ENCODE measurements at regions not wholly inside any gene's neighbourhood (a gene's known extent, or its start where the extent isn't known, plus 50 kb on each side); places are given as distances from the start of the nearest gene placed in this dataset.

- Mint-ChIP-seq H3K9me3 (no peaks in the 10 kb centered on the region), H3K27ac (no peak overlapping the region), H3K4me3 (no peak overlapping the region), H3K36me3 (no peaks in the 10 kb centered on the region), H3K4me1 (peaks cover 5% of the 10 kb centered on the region)
- DNase-seq (ENCODE audit: low spot score in 2 of 2) (no peak), ATAC-seq (no peak)
Observed at GRCh38 chr20:40763646-40764295, 74.7 kb upstream of the MAFB start.

GRCh38 chr20:40765814-40766480, 76.9 kb upstream of the MAFB start:
- no peak for DNase-seq (ENCODE audit: low spot score in 2 of 2)
- H3K27ac Mint-ChIP-seq = no peak overlapping the region
- ATAC-seq = no peak

GRCh38 chr20:40766790-40767614, 78.0 kb upstream of the MAFB start:
- ATAC-seq (no peak), DNase-seq (ENCODE audit: low spot score in 2 of 2) (no peak)
- Mint-ChIP-seq H3K4me3 (no peak overlapping the region), H3K9me3 (no peaks in the 10 kb centered on the region), H3K27ac (no peak overlapping the region), H3K4me1 (no peaks in the 10 kb centered on the region), H3K36me3 (no peaks in the 10 kb centered on the region)

More at GRCh38 chr20:40765814-40766480, 76.9 kb upstream of the MAFB start:
- Mint-ChIP-seq H3K9me3 (no peaks in the 10 kb centered on the region), H3K4me3 (no peak overlapping the region), H3K4me1 (no peaks in the 10 kb centered on the region), H3K36me3 (no peaks in the 10 kb centered on the region)

DNA sequence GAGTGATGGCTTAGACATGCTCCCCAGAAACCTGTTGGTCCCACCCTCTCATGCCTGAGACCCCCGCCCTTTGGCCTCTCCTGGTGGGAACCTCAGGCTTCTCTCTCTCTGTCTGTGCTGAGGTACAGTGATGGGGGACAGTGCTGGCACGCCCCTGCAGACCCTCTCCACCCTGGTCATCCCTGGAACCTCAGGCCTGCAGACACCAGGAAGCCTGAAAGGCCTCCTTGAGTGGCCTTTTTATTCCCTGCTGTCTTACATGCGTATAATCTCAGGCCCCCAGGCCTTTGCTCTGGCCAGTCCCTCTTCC, 78.5 kb upstream of the MAFB start:
- no peak overlapping the region for H3K4me3 Mint-ChIP-seq
- H3K36me3 Mint-ChIP-seq = no peaks in the 10 kb centered on the region
- no peak overlapping the region for H3K27ac Mint-ChIP-seq
- H3K9me3 Mint-ChIP-seq = no peaks in the 10 kb centered on the region
- no peaks in the 10 kb centered on the region for H3K4me1 Mint-ChIP-seq
- DNase-seq (ENCODE audit: low spot score in 2 of 2) (no peak), ATAC-seq (no peak)

DNA sequence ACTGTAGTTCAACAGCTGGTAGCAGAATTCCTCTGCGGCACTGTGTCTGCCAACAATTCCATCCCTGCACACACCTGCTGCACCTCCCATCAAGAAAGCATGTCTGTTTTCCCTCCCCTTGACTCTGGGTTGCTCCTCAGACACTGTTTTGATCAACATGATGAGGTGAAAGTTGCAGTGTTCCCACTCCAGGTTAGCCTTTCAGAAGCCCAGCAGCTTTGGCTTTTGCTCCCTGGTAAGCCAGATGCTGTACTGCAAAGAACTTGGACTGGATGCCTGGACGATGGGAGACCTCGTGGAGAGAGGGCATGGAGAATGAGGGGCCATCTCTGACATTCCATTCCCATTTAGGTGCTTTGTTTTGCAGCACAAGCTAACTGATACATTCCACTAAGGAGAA, 79.1 kb upstream of the MAFB start:
- no peaks in the 10 kb centered on the region for H3K9me3 Mint-ChIP-seq
- no peak for ATAC-seq
- H3K4me3 Mint-ChIP-seq = no peak overlapping the region
- no peak for DNase-seq (ENCODE audit: low spot score in 2 of 2)
- H3K4me1 Mint-ChIP-seq = no peaks in the 10 kb centered on the region
- no peaks in the 10 kb centered on the region for H3K36me3 Mint-ChIP-seq
- no peak overlapping the region for H3K27ac Mint-ChIP-seq

GRCh38 chr20:40769677-40770285, 80.7 kb upstream of the MAFB start:
- H3K36me3 Mint-ChIP-seq = no peaks in the 10 kb centered on the region
- DNase-seq (ENCODE audit: low spot score in 2 of 2) = no peak
- H3K4me1 Mint-ChIP-seq = peaks cover 7% of the 10 kb centered on the region
- ATAC-seq = no peak
- H3K9me3 Mint-ChIP-seq = no peaks in the 10 kb centered on the region
- H3K4me3 Mint-ChIP-seq = no peak overlapping the region
- H3K27ac Mint-ChIP-seq = no peak overlapping the region

DNA sequence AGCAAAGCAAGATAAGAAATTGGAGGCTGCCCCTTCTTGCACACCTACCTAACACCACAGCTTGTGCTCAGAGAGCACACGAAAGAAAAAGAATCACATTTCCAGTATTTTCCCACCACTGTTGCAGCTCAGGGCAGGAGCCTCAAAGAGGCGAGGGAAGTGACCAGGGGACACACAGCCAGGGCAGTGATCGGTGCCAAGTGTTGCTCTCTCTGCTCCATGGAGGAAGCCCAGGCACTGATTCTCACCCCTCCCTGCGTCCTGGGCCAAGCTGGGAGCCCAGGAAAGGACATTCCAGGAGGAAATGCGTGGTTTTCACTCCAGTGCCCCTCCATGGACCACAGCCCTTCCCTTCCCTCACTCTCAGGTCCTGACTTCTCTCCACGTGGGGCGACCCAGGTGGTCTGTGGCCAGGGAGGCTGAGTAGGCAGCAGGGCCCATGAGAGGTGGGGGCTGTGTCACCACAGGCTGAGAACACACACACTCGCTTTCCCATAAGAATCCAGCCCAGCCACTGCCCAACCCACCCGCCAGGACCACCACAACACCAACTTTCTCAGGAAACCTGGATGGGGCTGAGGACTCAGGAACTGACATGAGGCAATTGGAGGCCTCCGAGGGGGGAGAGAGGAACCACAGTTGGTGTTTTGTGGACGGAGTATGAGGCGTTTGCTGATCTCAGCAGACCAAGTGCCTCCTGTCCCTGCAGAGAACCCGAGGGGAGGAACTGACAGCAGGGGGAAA, 81.7 kb upstream of the MAFB start:
- no peak for ATAC-seq
- DNase-seq (ENCODE audit: low spot score in 2 of 2) = no peak
- Mint-ChIP-seq H3K4me1 (peaks cover 7% of the 10 kb centered on the region), H3K4me3 (no peak overlapping the region), H3K36me3 (no peaks in the 10 kb centered on the region), H3K9me3 (no peaks in the 10 kb centered on the region), H3K27ac (no peak overlapping the region)

DNA sequence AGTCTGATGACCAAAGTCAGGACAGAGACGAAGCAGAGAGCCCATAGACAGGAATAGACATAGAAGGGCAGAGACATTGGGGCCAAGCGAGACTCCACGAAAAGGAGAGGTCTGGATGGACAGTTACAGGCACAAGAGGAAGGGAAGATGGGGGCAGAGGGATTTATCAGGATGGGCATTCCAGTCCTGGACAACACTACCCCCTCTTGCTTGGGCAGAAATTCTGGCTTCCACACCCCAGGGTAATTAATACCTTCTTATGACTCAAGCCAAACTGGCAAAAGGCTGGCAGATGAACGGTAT, 82.2 kb upstream of the MAFB start:
- Mint-ChIP-seq H3K4me3 (no peak overlapping the region), H3K36me3 (no peaks in the 10 kb centered on the region), H3K27ac (no peak overlapping the region), H3K4me1 (peaks cover 7% of the 10 kb centered on the region), H3K9me3 (no peaks in the 10 kb centered on the region)
- DNase-seq (ENCODE audit: low spot score in 2 of 2) = no peak
- ATAC-seq = no peak

DNA sequence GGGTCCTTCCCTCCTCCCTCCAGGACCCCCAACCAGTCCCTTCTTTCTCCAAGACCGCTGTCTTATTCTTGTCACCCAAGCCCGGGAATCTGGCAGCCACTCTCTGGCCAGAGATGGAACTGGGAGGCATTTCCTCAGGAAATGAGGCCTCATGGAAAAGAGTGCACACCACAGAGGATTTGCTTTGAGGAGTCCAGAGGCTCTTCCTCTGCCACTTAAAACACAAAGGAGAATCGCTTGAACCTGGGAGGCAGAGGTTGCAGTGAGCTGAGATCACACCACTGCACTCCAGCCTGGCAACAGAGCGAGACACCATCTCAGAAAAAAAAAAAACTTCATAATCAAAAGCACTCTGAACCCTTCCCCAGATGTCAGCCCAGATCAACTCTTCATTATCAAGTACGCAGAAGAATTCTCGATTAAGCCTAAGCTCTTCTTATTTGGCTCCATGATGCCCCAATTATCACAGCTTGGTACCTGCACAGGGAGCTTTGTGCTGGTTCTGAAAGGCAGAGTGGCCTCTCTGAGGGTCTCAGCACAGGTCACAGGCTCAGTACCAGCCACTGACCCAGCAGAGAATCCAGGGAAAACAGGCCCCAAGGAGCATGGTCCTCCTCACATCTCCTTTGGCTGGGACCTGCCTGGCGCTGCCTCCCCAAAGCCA, 82.9 kb upstream of the MAFB start:
- DNase-seq (ENCODE audit: low spot score in 2 of 2) (no peak), ATAC-seq (no peak)
- Mint-ChIP-seq H3K4me1 (peaks cover 7% of the 10 kb centered on the region), H3K27ac (no peak overlapping the region), H3K4me3 (no peak overlapping the region), H3K9me3 (no peaks in the 10 kb centered on the region), H3K36me3 (no peaks in the 10 kb centered on the region)

DNA sequence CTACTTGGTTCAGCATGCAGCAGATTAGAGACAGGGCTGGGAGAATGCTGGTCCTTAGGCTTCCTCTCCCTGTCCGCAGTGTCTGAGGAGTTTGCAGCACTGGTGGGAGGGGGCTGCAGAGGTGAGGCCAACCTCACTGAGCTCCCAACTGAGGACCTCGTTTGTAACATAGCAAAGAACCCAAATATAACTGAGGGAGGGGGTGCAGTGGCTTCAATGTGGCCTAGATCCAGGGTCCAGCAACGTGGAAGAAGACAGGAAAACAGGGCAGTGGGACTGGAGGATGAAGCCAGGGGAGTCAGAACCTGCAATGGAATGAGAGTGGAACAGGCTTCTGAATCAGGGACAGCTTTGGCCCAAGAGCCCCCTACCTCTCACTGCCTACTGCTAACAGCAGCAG, 84.3 kb upstream of the MAFB start:
- no peak overlapping the region for H3K4me3 Mint-ChIP-seq
- H3K9me3 Mint-ChIP-seq = no peaks in the 10 kb centered on the region
- no peak for ATAC-seq
- H3K4me1 Mint-ChIP-seq = peaks cover 7% of the 10 kb centered on the region
- no peak overlapping the region for H3K27ac Mint-ChIP-seq
- no peaks in the 10 kb centered on the region for H3K36me3 Mint-ChIP-seq
- no peak for DNase-seq (ENCODE audit: low spot score in 2 of 2)

GRCh38 chr20:40774252-40774651, 85.2 kb upstream of the MAFB start:
- Mint-ChIP-seq H3K9me3 (no peaks in the 10 kb centered on the region), H3K4me1 (peaks cover 7% of the 10 kb centered on the region), H3K4me3 (no peak overlapping the region), H3K27ac (no peak overlapping the region), H3K36me3 (no peaks in the 10 kb centered on the region)
- no peak for ATAC-seq
- no peak for DNase-seq (ENCODE audit: low spot score in 2 of 2)

DNA sequence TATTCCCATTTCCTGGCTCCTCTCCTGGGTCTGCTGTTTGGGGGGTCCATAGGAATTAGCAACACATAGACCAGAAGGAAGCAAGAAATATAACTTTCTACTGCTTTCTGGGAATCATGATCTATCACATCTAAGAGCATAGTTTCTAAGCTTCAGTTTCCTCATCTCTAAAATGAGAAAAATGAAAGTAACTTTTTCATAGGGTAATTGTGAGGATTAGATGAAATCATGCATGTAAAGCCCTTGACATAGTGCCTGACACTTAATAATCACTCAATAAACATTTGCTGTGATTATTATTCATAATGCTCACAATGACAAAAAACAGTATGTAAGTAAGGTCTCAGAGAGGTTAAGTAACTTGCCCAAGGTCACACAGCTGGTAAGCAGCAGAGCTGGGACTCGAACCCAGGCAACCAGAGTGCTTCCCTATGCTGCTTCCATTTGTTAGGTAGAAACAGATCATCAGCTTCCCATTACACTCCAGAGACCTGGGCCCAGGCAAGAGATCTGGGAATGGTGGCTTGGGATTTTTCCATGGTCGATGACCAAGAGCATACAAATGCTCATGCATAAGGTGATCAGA, 86.6 kb upstream of the MAFB start:
- Mint-ChIP-seq H3K4me3 (no peak overlapping the region), H3K36me3 (no peaks in the 10 kb centered on the region), H3K9me3 (no peaks in the 10 kb centered on the region), H3K27ac (no peak overlapping the region), H3K4me1 (peaks cover 7% of the 10 kb centered on the region)
- DNase-seq (ENCODE audit: low spot score in 2 of 2) (no peak), ATAC-seq (no peak)

GRCh38 chr20:40776466-40777457, 87.7 kb upstream of the MAFB start:
- Mint-ChIP-seq H3K27ac (no peak overlapping the region), H3K4me3 (no peak overlapping the region), H3K9me3 (no peaks in the 10 kb centered on the region), H3K4me1 (peaks cover 7% of the 10 kb centered on the region), H3K36me3 (no peaks in the 10 kb centered on the region)
- ATAC-seq = no peak
- DNase-seq (ENCODE audit: low spot score in 2 of 2) = no peak

DNA sequence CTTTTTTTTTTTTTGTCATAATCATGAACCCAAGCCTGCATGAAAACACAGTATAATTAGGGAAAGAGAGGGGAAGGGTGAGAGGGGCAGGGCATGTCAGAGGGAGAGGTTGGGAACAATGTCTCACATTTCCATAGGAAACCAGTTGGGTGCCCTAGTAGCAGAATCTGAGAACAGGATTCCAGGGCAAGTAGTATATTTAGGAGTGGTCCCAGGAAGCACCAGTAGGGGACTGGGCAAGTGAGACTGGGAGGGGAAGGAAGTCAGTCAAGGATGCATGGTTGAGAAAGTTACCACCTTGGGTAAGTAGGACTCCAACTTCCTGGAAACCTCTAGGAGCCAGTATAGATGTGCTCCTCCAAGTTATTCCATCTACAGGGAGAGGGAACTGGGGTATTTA, 88.6 kb upstream of the MAFB start:
- DNase-seq (ENCODE audit: low spot score in 2 of 2) (no peak), ATAC-seq (no peak)
- Mint-ChIP-seq H3K36me3 (no peaks in the 10 kb centered on the region), H3K9me3 (no peaks in the 10 kb centered on the region), H3K4me1 (peaks cover 7% of the 10 kb centered on the region), H3K27ac (no peak overlapping the region), H3K4me3 (no peak overlapping the region)
